ENCODE measurements at regions not wholly inside any gene's neighbourhood (a gene's known extent, or its start where the extent isn't known, plus 50 kb on each side); places are given as distances from the start of the nearest gene placed in this dataset.

GRCh38 chr3:43796041-43796596 lies 105.4 kb downstream of the ABHD5 start:
- H4K20me1 ChIP-seq (ENCODE audit: insufficient read depth) = no peaks in the 10 kb centered on the region
- H3K9me3 ChIP-seq (ENCODE audit: low read length) = no peaks in the 10 kb centered on the region
- H3K36me3 ChIP-seq (ENCODE audit: insufficient read depth, low read length) = no peaks in the 10 kb centered on the region
- no peak overlapping the region for H3K9ac ChIP-seq (ENCODE audit: low read length)
- H3K27ac ChIP-seq (ENCODE audit: low read length) = no peak overlapping the region
- no peak overlapping the region for H3K4me2 ChIP-seq (ENCODE audit: low read length)
- H3K79me2 ChIP-seq (replicated peaks; ENCODE audit: insufficient read depth, low read length) = no peaks in the 10 kb centered on the region
- TF ChIP-seq MXI1 (conservative IDR thresholded peaks at IDR 0.05; ENCODE audit: poor library complexity, severe bottlenecking) = no peak
- TF ChIP-seq EP300 (conservative IDR thresholded peaks at IDR 0.05; ENCODE audit: poor library complexity, severe bottlenecking) = no peak
- TF ChIP-seq POLR2AphosphoS5 (IDR thresholded peaks at IDR 0.05) = no peak
- no peak for TF ChIP-seq EZH2 (IDR thresholded peaks at IDR 0.05; ENCODE audit: borderline replicate concordance, insufficient read depth, low read length, poor library complexity, severe bottlenecking)
- TF ChIP-seq REST (IDR thresholded peaks at IDR 0.05; ENCODE audit: borderline replicate concordance) = no peak
- no peak for TF ChIP-seq SMC3 (conservative IDR thresholded peaks at IDR 0.05; ENCODE audit: poor library complexity)
- H3K27me3 ChIP-seq (ENCODE audit: insufficient read depth, low read depth, low read length) = no peaks in the 10 kb centered on the region
- H3K4me3 ChIP-seq (ENCODE audit: low read length) = no peak overlapping the region
- H2AFZ ChIP-seq (ENCODE audit: low read depth, low read length) = no peak overlapping the region
- H3F3A ChIP-seq (ENCODE audit: insufficient read depth, low read length, poor library complexity, severe bottlenecking) = no peaks in the 10 kb centered on the region
- H3K9me2 ChIP-seq (ENCODE audit: insufficient read depth, low read length) = no peaks in the 10 kb centered on the region

GRCh38 chr3:43797794-43798193 lies 107.1 kb downstream of the ABHD5 start:
- Histone ChIP-seq H3F3A (ENCODE audit: insufficient read depth, low read length, poor library complexity, severe bottlenecking) (no peaks in the 10 kb centered on the region), H4K20me1 (ENCODE audit: insufficient read depth) (no peaks in the 10 kb centered on the region), H3K27me3 (ENCODE audit: insufficient read depth, low read depth, low read length) (no peaks in the 10 kb centered on the region), H3K36me3 (ENCODE audit: insufficient read depth, low read length) (no peaks in the 10 kb centered on the region), H3K79me2 (replicated peaks; ENCODE audit: insufficient read depth, low read length) (no peaks in the 10 kb centered on the region), H3K9me3 (ENCODE audit: low read length) (no peaks in the 10 kb centered on the region), H2AFZ (ENCODE audit: low read depth, low read length) (no peak overlapping the region), H3K4me2 (ENCODE audit: low read length) (no peak overlapping the region), H3K27ac (ENCODE audit: low read length) (no peak overlapping the region), H3K9ac (ENCODE audit: low read length) (no peak overlapping the region), H3K9me2 (ENCODE audit: insufficient read depth, low read length) (no peaks in the 10 kb centered on the region), H3K4me3 (ENCODE audit: low read length) (no peak overlapping the region)
- TF ChIP-seq MXI1 (conservative IDR thresholded peaks at IDR 0.05; ENCODE audit: poor library complexity, severe bottlenecking) = no peak
- no peak for TF ChIP-seq REST (IDR thresholded peaks at IDR 0.05; ENCODE audit: borderline replicate concordance)
- no peak for TF ChIP-seq EZH2 (IDR thresholded peaks at IDR 0.05; ENCODE audit: borderline replicate concordance, insufficient read depth, low read length, poor library complexity, severe bottlenecking)
- TF ChIP-seq TAF1 (IDR thresholded peaks at IDR 0.05; ENCODE audit: low read depth) = no peak
- no peak for TF ChIP-seq POLR2AphosphoS5 (IDR thresholded peaks at IDR 0.05)
- TF ChIP-seq EP300 (conservative IDR thresholded peaks at IDR 0.05; ENCODE audit: poor library complexity, severe bottlenecking) = no peak
- no peak for TF ChIP-seq RAD21 (conservative IDR thresholded peaks at IDR 0.05)
- no peak for TF ChIP-seq CTCF (IDR thresholded peaks at IDR 0.05; ENCODE audit: poor library complexity, severe bottlenecking)
- TF ChIP-seq SMC3 (conservative IDR thresholded peaks at IDR 0.05; ENCODE audit: poor library complexity) = no peak

Measured in neural cell (in vitro differentiated cells).